HL-60 (cell line): ENCODE measurements at regions not wholly inside any gene's neighbourhood (a gene's known extent, or its start where the extent isn't known, plus 50 kb on each side); places are given as distances from the start of the nearest gene placed in this dataset.

Experiments
- DNase-seq, 2 experiments: peaks; one replicate each; pipeline ENCODE4 v3.0.0-alpha.2; 2010 to 2020; ENCODE audit warnings: low read depth in 1 of 2, low spot score in 1 of 2
- H3K27ac ChIP-seq: fragments of 250-450 bp; sonication (Bioruptor Pico); replicated peaks from 2 replicates; pipeline ENCODE4 v1.5.1; 2020; ENCODE audit warnings: mild to moderate bottlenecking, moderate library complexity
- H3K27me3 ChIP-seq: fragments of 250-450 bp; sonication (Bioruptor Pico); 2 replicates; pipeline ENCODE4 v1.5.1; 2021; ENCODE audit warnings: mild to moderate bottlenecking, moderate library complexity; ENCODE audit not compliant: insufficient read depth, poor library complexity, severe bottlenecking
- H3K4me3 ChIP-seq: replicated peaks from 2 replicates; pipeline ENCODE4 v1.5.1; 2011; ENCODE audit warnings: mild to moderate bottlenecking, control low read depth, low read length; ENCODE audit not compliant: insufficient read depth
- CTCF ChIP-seq: IDR thresholded peaks from one replicate; pipeline ENCODE4 v1.5.1; 2011; ENCODE audit warnings: low read length, control low read depth, inconsistent platforms; ENCODE audit not compliant: insufficient read depth
- GABPA ChIP-seq: IDR thresholded peaks from 2 replicates; pipeline ENCODE4 v1.6.1; 2012; ENCODE audit warnings: low read depth
- POLR2AphosphoS5 ChIP-seq: IDR thresholded peaks from 2 replicates; pipeline ENCODE4 v1.6.1; 2012; ENCODE audit warnings: low read depth
- SPI1 ChIP-seq: IDR thresholded peaks from 2 replicates; pipeline ENCODE4 v1.6.1; 2012; ENCODE audit warnings: low read depth, mild to moderate bottlenecking, borderline replicate concordance
- TF ChIP-seq, protein P1 (sequence below): IDR thresholded peaks from 2 replicates; pipeline ENCODE4 v1.6.1; 2012; ENCODE audit warnings: low read depth; ENCODE audit not compliant: insufficient replicate concordance

- no peak for TF ChIP-seq CTCF
- no peak for TF ChIP-seq GABPA
- no peak for TF ChIP-seq POLR2AphosphoS5
- TF ChIP-seq, protein P1, sequence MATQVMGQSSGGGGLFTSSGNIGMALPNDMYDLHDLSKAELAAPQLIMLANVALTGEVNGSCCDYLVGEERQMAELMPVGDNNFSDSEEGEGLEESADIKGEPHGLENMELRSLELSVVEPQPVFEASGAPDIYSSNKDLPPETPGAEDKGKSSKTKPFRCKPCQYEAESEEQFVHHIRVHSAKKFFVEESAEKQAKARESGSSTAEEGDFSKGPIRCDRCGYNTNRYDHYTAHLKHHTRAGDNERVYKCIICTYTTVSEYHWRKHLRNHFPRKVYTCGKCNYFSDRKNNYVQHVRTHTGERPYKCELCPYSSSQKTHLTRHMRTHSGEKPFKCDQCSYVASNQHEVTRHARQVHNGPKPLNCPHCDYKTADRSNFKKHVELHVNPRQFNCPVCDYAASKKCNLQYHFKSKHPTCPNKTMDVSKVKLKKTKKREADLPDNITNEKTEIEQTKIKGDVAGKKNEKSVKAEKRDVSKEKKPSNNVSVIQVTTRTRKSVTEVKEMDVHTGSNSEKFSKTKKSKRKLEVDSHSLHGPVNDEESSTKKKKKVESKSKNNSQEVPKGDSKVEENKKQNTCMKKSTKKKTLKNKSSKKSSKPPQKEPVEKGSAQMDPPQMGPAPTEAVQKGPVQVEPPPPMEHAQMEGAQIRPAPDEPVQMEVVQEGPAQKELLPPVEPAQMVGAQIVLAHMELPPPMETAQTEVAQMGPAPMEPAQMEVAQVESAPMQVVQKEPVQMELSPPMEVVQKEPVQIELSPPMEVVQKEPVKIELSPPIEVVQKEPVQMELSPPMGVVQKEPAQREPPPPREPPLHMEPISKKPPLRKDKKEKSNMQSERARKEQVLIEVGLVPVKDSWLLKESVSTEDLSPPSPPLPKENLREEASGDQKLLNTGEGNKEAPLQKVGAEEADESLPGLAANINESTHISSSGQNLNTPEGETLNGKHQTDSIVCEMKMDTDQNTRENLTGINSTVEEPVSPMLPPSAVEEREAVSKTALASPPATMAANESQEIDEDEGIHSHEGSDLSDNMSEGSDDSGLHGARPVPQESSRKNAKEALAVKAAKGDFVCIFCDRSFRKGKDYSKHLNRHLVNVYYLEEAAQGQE, result no peak
- no peak for TF ChIP-seq SPI1
- DNase-seq, result no peak
Measured at GRCh38 chr2:123762221-123762620, 262.9 kb upstream of the CNTNAP5 start.

DNA sequence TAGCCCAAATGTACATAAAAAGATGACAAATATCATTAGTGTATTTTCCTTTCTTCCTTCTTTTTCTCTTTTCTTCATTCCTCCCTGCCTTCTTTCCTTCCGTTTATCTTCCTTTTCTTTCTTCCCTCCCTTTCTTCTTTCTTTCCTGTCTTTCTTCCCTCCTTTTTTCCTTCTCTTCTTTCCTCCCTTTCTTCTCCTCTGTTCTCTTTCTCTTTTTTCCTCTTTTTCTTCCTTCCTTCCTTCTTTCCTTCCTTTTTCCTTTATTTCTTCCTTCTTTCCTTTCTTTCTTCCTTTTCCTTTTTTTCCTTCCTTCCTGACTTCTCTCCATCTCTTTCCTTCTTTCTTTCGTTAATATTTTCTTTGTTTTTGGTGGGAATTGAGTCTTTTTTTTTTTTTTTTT is 256.9 kb upstream of the CNTNAP5 start:
- Histone ChIP-seq H3K27ac (no peak overlapping the region), H3K27me3 (no peaks in the 10 kb centered on the region), H3K4me3 (no peak overlapping the region)
- no peak for DNase-seq
- TF ChIP-seq, protein P1, result no peak
- TF ChIP-seq SPI1 (no peak), POLR2AphosphoS5 (no peak), CTCF (no peak), GABPA (no peak)

More at GRCh38 chr2:123762221-123762620, 262.9 kb upstream of the CNTNAP5 start:
- H3K27ac ChIP-seq, result no peak overlapping the region
- H3K27me3 ChIP-seq, result no peaks in the 10 kb centered on the region
- H3K4me3 ChIP-seq, result no peak overlapping the region

- no peaks in the 10 kb centered on the region for H3K27me3 ChIP-seq
- DNase-seq, result no peak
- TF ChIP-seq POLR2AphosphoS5, result no peak
- no peak for TF ChIP-seq GABPA
- no peak for TF ChIP-seq SPI1
- TF ChIP-seq, protein P1, result no peak
- TF ChIP-seq CTCF, result no peak
- H3K4me3 ChIP-seq, result no peak overlapping the region
- no peak overlapping the region for H3K27ac ChIP-seq
Measured at GRCh38 chr2:123769001-123769400, 256.1 kb upstream of the CNTNAP5 start.
